ENCODE measurements at regions not wholly inside any gene's neighbourhood (a gene's known extent, or its start where the extent isn't known, plus 50 kb on each side); places are given as distances from the start of the nearest gene placed in this dataset.

- H3K4me3 ChIP-seq (ENCODE audit: control insufficient read depth in 2 of 3, extremely low read depth in 1 of 3, insufficient read depth in 2 of 3, low read depth in 1 of 3, low read length in 3 of 3): no peak overlapping the region
- TF ChIP-seq CTCF (optimal IDR thresholded peaks at IDR 0.05 in 1 of 3, IDR thresholded peaks at IDR 0.05 in 1 of 3, conservative IDR thresholded peaks at IDR 0.05 in 1 of 3; ENCODE audit: extremely low read depth in 1 of 3, insufficient read depth in 2 of 3, low read length in 3 of 3) (no peak), EZH2 (IDR thresholded peaks at IDR 0.05; ENCODE audit: low read length) (no peak)
- H3K79me2 ChIP-seq (ENCODE audit: control insufficient read depth, insufficient read depth, low read length): no peaks in the 10 kb centered on the region
- no peaks in the 10 kb centered on the region for H3K36me3 ChIP-seq (ENCODE audit: control insufficient read depth in 2 of 2, extremely low read depth in 1 of 2, insufficient read depth in 2 of 2, low read length in 2 of 2)
- dilution Hi-C loops (cut with MboI; ENCODE audit: extremely low pct_ligation_motif_present, low sequenced_read_pairs): no loop called here
- H3K9me3 ChIP-seq (ENCODE audit: control insufficient read depth, low read depth, low read length): no peaks in the 10 kb centered on the region
- no peaks in the 10 kb centered on the region for H3K9me1 ChIP-seq (ENCODE audit: control insufficient read depth, extremely low read depth, insufficient read depth, low read length)
- no peak overlapping the region for H3K27ac ChIP-seq (ENCODE audit: control insufficient read depth, insufficient read depth, low read length)
- H4K20me1 ChIP-seq (ENCODE audit: control insufficient read depth, extremely low read depth, insufficient read depth, low read length): no peaks in the 10 kb centered on the region
- H3K9ac ChIP-seq (ENCODE audit: control insufficient read depth, extremely low read depth, insufficient read depth, low read length): no peak overlapping the region
- H3K4me2 ChIP-seq (ENCODE audit: control insufficient read depth, extremely low read depth, insufficient read depth, low read depth, low read length): no peak overlapping the region
- DNase-seq (ENCODE audit: low read depth, low spot score) (no peak), FAIRE-seq (no peak)
- no peaks in the 10 kb centered on the region for H3K4me1 ChIP-seq (ENCODE audit: control insufficient read depth, extremely low read depth, insufficient read depth, low read length)
- H2AFZ ChIP-seq (ENCODE audit: control insufficient read depth, low read length): no peak overlapping the region
- H3K27me3 ChIP-seq (ENCODE audit: control insufficient read depth, extremely low read depth, insufficient read depth, low read length): no peaks in the 10 kb centered on the region
These were observed 310.3 kb upstream of the ZNF32 start for GRCh38 chr10:43958964-43959363.

- no peak for FAIRE-seq
- DNase-seq (ENCODE audit: low read depth, low spot score): no peak
- no peaks in the 10 kb centered on the region for H3K79me2 ChIP-seq (ENCODE audit: control insufficient read depth, insufficient read depth, low read length)
- no peaks in the 10 kb centered on the region for H3K9me1 ChIP-seq (ENCODE audit: control insufficient read depth, extremely low read depth, insufficient read depth, low read length)
- no peaks in the 10 kb centered on the region for H3K36me3 ChIP-seq (ENCODE audit: control insufficient read depth in 2 of 2, extremely low read depth in 1 of 2, insufficient read depth in 2 of 2, low read length in 2 of 2)
- no peak overlapping the region for H3K9ac ChIP-seq (ENCODE audit: control insufficient read depth, extremely low read depth, insufficient read depth, low read length)
- H3K27me3 ChIP-seq (ENCODE audit: control insufficient read depth, extremely low read depth, insufficient read depth, low read length): no peaks in the 10 kb centered on the region
- no peak overlapping the region for H3K4me3 ChIP-seq (ENCODE audit: control insufficient read depth in 2 of 3, extremely low read depth in 1 of 3, insufficient read depth in 2 of 3, low read depth in 1 of 3, low read length in 3 of 3)
- dilution Hi-C loops (cut with MboI; ENCODE audit: extremely low pct_ligation_motif_present, low sequenced_read_pairs): no loop called here
- no peak overlapping the region for H3K27ac ChIP-seq (ENCODE audit: control insufficient read depth, insufficient read depth, low read length)
- H3K4me1 ChIP-seq (ENCODE audit: control insufficient read depth, extremely low read depth, insufficient read depth, low read length): no peaks in the 10 kb centered on the region
- no peaks in the 10 kb centered on the region for H3K9me3 ChIP-seq (ENCODE audit: control insufficient read depth, low read depth, low read length)
- no peaks in the 10 kb centered on the region for H4K20me1 ChIP-seq (ENCODE audit: control insufficient read depth, extremely low read depth, insufficient read depth, low read length)
- TF ChIP-seq EZH2 (IDR thresholded peaks at IDR 0.05; ENCODE audit: low read length) (no peak), CTCF (optimal IDR thresholded peaks at IDR 0.05 in 1 of 3, IDR thresholded peaks at IDR 0.05 in 1 of 3, conservative IDR thresholded peaks at IDR 0.05 in 1 of 3; ENCODE audit: extremely low read depth in 1 of 3, insufficient read depth in 2 of 3, low read length in 3 of 3) (no peak)
- no peak overlapping the region for H3K4me2 ChIP-seq (ENCODE audit: control insufficient read depth, extremely low read depth, insufficient read depth, low read depth, low read length)
- H2AFZ ChIP-seq (ENCODE audit: control insufficient read depth, low read length): no peak overlapping the region
These were observed 309.4 kb upstream of the ZNF32 start for GRCh38 chr10:43958071-43958432.
